ENCODE measurements at regions not wholly inside any gene's neighbourhood (a gene's known extent, or its start where the extent isn't known, plus 50 kb on each side); places are given as distances from the start of the nearest gene placed in this dataset.

DNA sequence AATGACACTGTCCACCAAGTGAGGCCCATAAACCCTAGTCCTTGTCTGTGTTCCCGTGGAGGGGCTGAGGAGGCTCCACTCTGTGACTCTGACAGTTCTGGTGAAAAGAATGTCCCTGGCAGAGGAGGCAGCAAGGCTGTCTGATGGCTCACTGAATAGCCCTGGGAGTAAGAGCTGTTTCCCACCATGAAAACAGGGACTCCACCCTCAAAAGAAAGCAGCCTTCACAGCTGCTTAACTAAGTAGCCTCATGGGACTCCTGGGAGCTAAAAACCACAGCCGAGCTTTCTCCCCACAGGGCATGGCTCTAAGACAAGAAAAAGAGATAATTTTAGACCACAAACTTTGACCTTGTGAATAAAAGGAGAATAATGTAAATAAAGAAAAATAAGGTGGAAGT lies 135.1 kb upstream of the FRY start:
- Histone ChIP-seq H3K36me3 (ENCODE audit: control insufficient read depth, insufficient read depth, low read length, severe bottlenecking) (no peaks in the 10 kb centered on the region), H3K4me3 (ENCODE audit: low read length) (peak overlapping the region; percentile 60), H3K9ac (ENCODE audit: low read length) (peak overlapping the region; percentile 64), H3K27me3 (replicated peaks; ENCODE audit: control insufficient read depth, insufficient read depth, low read length) (no peaks in the 10 kb centered on the region), H3K9me3 (ENCODE audit: control insufficient read depth, low read length) (no peaks in the 10 kb centered on the region), H3K4me1 (ENCODE audit: control insufficient read depth, insufficient read depth, low read length) (peaks cover 33% of the 10 kb centered on the region)
- DNase-seq (ENCODE audit: low read depth): peak; percentile 78

DNA sequence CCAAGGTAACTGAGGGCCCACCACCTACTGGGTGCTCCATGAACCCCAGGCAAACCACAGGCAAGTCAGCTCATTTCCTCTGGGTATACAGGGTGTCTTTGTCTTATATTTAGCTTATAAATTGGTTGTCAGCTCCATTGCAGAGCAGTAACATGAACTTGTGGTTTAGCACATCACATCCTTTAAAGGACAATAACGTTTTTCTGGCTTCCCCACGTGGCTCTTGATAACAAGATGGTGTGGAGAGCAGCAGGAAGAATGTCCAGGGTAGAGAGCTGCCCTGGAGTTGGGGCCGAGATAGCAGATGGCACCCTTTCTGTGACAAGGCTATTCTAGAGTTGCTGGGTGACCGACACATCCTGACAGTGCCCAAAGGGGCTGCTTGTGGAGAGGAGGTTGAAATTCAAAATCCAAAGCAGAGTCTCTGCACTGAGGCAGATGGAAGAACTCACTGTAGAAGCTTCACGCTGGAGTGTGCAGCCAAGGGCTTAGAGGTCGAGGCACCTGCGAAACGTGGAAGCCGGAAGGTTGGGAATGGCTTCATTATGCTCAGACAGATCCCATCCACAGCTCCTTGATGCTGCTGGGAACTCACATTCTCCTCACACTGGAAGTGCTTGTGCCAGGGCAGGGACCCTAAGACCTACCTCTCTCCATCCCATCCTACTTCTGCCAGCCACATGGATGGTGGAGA lies 133.0 kb upstream of the FRY start:
- Histone ChIP-seq H3K4me1 (ENCODE audit: control insufficient read depth, insufficient read depth, low read length) (peaks cover 27% of the 10 kb centered on the region), H3K36me3 (ENCODE audit: control insufficient read depth, insufficient read depth, low read length, severe bottlenecking) (no peaks in the 10 kb centered on the region), H3K27me3 (replicated peaks; ENCODE audit: control insufficient read depth, insufficient read depth, low read length) (no peaks in the 10 kb centered on the region), H3K4me3 (ENCODE audit: low read length) (no peak overlapping the region), H3K9ac (ENCODE audit: low read length) (no peak overlapping the region), H3K9me3 (ENCODE audit: control insufficient read depth, low read length) (no peaks in the 10 kb centered on the region)
- DNase-seq (ENCODE audit: low read depth): no peak

DNA sequence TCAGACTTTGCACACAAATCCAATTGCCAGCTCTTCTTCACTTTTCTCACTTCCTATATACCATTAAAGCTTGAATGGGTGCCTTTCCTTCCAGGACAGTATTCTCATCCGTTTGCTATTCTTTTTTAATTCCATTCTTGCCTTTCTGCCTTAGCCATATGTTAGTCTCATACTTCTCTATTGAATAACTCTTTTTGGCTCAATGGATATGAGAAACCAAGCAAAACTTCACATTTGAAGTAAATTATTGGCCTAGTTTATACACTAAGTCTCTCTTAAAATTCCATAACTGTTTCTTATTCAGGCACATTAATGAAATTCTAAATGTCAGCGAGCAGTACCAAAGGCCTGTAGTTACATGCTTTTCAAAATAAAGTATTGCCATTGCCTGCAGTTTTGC lies 129.6 kb upstream of the FRY start:
- Histone ChIP-seq H3K9ac (ENCODE audit: low read length) (no peak overlapping the region), H3K27me3 (replicated peaks; ENCODE audit: control insufficient read depth, insufficient read depth, low read length) (no peaks in the 10 kb centered on the region), H3K4me1 (ENCODE audit: control insufficient read depth, insufficient read depth, low read length) (peaks cover 7% of the 10 kb centered on the region), H3K9me3 (ENCODE audit: control insufficient read depth, low read length) (no peaks in the 10 kb centered on the region), H3K36me3 (ENCODE audit: control insufficient read depth, insufficient read depth, low read length, severe bottlenecking) (no peaks in the 10 kb centered on the region), H3K4me3 (ENCODE audit: low read length) (no peak overlapping the region)
- DNase-seq (ENCODE audit: low read depth): peak; percentile 38

DNA sequence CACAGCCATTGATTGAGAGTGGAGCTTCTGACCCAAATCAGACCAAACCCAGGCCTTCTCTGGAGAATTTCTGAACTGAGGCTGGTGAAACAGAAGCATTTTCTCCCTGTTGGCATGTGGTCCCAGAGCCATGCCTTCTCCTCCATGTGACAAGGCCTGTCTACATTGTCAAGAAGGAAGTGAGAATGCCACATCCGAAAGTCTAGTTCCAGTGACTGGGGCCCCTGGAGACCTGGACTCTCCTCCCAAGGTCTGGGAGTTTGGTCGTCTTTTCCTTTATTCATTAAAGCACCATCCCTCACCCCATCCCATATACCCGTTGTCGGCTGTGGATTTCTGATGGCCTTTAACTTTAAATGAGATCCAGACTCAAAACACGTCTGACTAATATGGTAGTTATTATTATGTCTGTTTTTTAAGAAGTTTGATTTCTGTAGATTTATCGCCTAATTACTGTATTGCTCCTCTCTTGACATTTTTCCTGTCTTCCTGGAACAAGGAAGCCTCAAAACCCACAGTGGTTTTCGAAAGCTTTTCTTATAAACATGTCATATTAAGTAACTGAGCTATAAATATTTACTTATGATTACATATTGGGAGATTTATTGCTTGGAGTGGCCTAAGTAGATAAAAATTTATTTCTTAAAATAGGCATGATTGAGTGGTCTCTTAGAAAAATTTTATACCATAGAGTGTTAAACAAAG lies 128.3 kb upstream of the FRY start:
- no peaks in the 10 kb centered on the region for H3K36me3 ChIP-seq (ENCODE audit: control insufficient read depth, insufficient read depth, low read length, severe bottlenecking)
- no peak overlapping the region for H3K9ac ChIP-seq (ENCODE audit: low read length)
- peaks cover 2% of the 10 kb centered on the region for H3K4me1 ChIP-seq (ENCODE audit: control insufficient read depth, insufficient read depth, low read length)
- H3K4me3 ChIP-seq (ENCODE audit: low read length): no peak overlapping the region
- no peaks in the 10 kb centered on the region for H3K27me3 ChIP-seq (replicated peaks; ENCODE audit: control insufficient read depth, insufficient read depth, low read length)
- no peak for DNase-seq (ENCODE audit: low read depth)
- H3K9me3 ChIP-seq (ENCODE audit: control insufficient read depth, low read length): no peaks in the 10 kb centered on the region

DNA sequence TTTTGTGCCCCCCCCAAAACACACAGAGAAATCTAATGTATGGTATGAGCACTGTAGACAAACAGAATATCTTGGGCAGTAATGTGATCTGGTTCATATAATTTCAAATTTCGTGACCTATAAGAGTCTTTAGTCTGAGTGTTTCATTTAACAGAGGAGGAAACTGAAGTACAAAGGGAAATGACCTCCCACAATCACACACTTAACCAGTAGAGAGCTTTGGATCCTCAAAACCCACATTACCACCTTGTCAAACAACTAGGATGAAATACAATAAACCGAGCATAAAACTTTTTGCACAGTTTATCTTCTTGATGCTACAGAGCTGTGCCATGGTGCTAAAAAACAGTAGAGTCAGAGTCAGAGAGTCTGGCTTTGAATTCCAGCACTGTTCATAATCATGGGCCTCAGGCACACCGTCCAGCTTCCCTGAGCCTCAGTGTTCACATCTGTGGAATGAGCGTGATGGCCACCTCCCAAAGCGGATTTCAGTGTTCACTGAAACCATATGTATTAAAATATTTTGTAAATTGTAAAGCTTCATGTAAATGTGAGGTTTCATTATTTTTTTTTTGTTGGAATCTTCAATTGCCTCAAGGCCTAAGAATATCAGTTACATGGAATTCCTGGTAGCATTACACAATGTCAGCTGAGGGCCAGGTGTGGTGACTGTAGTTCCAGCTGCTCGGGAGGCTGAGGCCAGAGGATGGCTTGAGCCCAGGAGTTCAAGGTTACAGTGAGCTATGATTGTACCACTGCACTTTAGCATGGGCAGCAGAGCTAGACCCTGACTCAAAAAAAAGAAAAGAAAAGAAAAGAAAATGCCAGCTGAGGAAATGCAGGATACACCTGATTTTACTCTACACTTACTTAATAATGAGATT lies 126.4 kb upstream of the FRY start:
- Histone ChIP-seq H3K4me3 (ENCODE audit: low read length) (no peak overlapping the region), H3K9ac (ENCODE audit: low read length) (no peak overlapping the region), H3K9me3 (ENCODE audit: control insufficient read depth, low read length) (no peaks in the 10 kb centered on the region), H3K4me1 (ENCODE audit: control insufficient read depth, insufficient read depth, low read length) (peaks cover 21% of the 10 kb centered on the region), H3K36me3 (ENCODE audit: control insufficient read depth, insufficient read depth, low read length, severe bottlenecking) (no peaks in the 10 kb centered on the region), H3K27me3 (replicated peaks; ENCODE audit: control insufficient read depth, insufficient read depth, low read length) (no peaks in the 10 kb centered on the region)
- DNase-seq (ENCODE audit: low read depth): no peak

DNA sequence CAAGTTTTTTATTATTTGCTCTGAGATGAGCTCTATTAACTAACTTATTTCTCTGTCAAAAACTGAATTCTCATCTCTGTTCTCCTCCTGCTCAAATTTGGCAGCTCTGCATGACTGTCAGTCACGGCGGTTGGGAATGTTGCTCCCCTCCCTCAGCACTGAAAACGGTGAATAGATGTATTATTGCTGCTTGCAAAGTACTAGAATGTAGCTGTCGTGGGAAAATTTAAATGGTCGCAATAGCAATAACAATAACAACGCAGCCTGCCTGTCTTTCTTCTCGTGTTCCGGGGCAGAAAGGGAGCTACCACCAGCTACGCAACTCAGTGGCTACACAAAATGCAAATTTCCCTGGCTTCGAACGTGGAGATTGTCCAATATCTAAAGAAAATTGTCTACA lies 125.6 kb upstream of the FRY start:
- no peak overlapping the region for H3K9ac ChIP-seq (ENCODE audit: low read length)
- H3K36me3 ChIP-seq (ENCODE audit: control insufficient read depth, insufficient read depth, low read length, severe bottlenecking): no peaks in the 10 kb centered on the region
- no peaks in the 10 kb centered on the region for H3K9me3 ChIP-seq (ENCODE audit: control insufficient read depth, low read length)
- no peaks in the 10 kb centered on the region for H3K27me3 ChIP-seq (replicated peaks; ENCODE audit: control insufficient read depth, insufficient read depth, low read length)
- no peak overlapping the region for H3K4me3 ChIP-seq (ENCODE audit: low read length)
- peaks cover 28% of the 10 kb centered on the region for H3K4me1 ChIP-seq (ENCODE audit: control insufficient read depth, insufficient read depth, low read length)
- DNase-seq (ENCODE audit: low read depth): no peak

DNA sequence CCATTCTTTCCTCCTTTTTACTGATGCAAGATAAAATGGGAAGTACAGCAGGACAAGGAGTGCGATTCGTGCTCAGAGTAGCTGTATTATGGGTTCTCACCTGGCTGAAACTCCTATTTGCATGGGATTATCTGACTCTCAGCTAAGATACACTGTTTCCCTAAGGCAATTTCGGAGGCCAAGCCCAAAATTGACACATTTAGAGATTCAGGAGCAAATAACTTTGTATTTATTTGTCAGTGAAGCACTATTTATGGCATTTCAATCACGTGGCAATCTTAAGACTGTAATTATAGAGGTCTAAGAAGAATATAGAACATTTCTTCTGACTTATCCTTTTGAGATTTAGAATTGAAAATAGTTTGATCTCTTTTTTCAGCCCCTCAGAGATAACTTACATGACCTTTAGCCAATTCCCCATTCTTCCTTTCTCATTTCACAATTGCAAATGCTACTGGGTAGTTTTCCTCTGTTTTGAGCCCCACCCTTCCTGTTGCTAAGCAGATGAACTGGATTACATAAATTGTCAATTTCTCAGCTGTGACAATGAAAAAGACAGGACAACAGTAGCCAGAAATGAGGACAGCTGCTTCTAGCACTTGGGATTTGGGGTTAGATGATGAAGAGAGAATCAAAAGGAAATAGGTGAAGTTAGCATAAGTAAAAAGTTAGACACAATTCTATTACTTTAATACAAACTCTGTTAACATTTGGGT lies 122.7 kb upstream of the FRY start:
- Histone ChIP-seq H3K27me3 (replicated peaks; ENCODE audit: control insufficient read depth, insufficient read depth, low read length) (no peaks in the 10 kb centered on the region), H3K36me3 (ENCODE audit: control insufficient read depth, insufficient read depth, low read length, severe bottlenecking) (no peaks in the 10 kb centered on the region), H3K9ac (ENCODE audit: low read length) (peak overlapping the region; percentile 62), H3K9me3 (ENCODE audit: control insufficient read depth, low read length) (no peaks in the 10 kb centered on the region), H3K4me1 (ENCODE audit: control insufficient read depth, insufficient read depth, low read length) (peaks cover 42% of the 10 kb centered on the region), H3K4me3 (ENCODE audit: low read length) (peak overlapping the region; percentile 58)
- peak; percentile 30 for DNase-seq (ENCODE audit: low read depth)

DNA sequence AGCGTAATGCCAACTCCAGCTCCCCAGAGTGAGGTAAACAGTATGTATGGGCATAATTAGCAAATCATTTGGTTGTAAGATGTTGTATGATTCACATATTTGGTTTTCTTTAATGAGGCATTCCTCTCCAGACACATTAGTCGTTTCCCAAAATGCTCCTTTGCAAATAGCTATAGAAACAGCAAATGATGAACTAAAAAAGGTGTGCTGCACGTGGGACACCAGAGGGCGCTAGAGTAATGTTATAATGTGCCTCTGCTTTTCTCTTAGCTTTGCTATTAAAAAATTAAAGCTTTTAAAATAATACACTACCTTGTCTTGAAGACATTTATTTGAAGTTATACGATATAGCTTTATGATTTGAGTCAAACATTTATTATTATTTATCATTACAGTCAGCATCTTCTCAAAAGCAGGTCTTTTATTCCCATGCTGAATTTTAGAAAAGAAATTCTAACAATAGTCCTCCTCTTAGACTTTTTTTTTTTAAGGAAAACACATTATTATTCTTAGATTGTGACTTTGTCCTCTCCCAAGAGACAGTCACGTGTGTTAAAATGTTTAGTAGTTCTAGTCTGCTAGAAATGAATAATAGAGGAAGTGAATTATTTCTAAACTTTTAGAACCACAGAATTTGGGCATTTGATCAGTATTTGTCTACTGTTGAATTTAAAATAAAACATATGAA lies 121.6 kb upstream of the FRY start:
- Histone ChIP-seq H3K27me3 (replicated peaks; ENCODE audit: control insufficient read depth, insufficient read depth, low read length) (no peaks in the 10 kb centered on the region), H3K36me3 (ENCODE audit: control insufficient read depth, insufficient read depth, low read length, severe bottlenecking) (no peaks in the 10 kb centered on the region), H3K4me3 (ENCODE audit: low read length) (no peak overlapping the region), H3K9ac (ENCODE audit: low read length) (peak overlapping the region; percentile 65), H3K4me1 (ENCODE audit: control insufficient read depth, insufficient read depth, low read length) (peaks cover 42% of the 10 kb centered on the region), H3K9me3 (ENCODE audit: control insufficient read depth, low read length) (no peaks in the 10 kb centered on the region)
- DNase-seq (ENCODE audit: low read depth): peak; percentile 91

DNA sequence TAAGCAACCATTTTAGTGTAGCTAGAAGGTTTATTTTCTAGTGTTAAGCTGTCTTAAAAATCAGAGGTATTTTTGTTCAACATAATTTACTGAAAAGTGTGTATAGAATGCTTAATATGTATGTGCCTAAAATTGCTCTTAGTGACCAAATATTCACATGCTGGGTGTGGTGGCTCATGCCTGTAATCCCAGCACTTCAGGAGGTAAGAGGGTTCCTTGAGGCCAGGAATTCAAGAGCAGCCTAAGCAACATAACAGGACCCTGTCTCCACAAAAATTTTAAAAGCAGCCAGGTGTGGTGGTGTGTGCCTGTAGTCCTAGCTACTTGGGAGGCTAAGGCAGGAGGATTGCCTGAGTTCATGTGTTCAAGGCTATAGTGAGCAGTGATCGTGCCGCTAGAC lies 120.9 kb upstream of the FRY start:
- no peaks in the 10 kb centered on the region for H3K9me3 ChIP-seq (ENCODE audit: control insufficient read depth, low read length)
- peaks cover 42% of the 10 kb centered on the region for H3K4me1 ChIP-seq (ENCODE audit: control insufficient read depth, insufficient read depth, low read length)
- no peak for DNase-seq (ENCODE audit: low read depth)
- H3K36me3 ChIP-seq (ENCODE audit: control insufficient read depth, insufficient read depth, low read length, severe bottlenecking): no peaks in the 10 kb centered on the region
- H3K4me3 ChIP-seq (ENCODE audit: low read length): no peak overlapping the region
- H3K27me3 ChIP-seq (replicated peaks; ENCODE audit: control insufficient read depth, insufficient read depth, low read length): no peaks in the 10 kb centered on the region
- peak overlapping the region; percentile 65 for H3K9ac ChIP-seq (ENCODE audit: low read length)

DNA sequence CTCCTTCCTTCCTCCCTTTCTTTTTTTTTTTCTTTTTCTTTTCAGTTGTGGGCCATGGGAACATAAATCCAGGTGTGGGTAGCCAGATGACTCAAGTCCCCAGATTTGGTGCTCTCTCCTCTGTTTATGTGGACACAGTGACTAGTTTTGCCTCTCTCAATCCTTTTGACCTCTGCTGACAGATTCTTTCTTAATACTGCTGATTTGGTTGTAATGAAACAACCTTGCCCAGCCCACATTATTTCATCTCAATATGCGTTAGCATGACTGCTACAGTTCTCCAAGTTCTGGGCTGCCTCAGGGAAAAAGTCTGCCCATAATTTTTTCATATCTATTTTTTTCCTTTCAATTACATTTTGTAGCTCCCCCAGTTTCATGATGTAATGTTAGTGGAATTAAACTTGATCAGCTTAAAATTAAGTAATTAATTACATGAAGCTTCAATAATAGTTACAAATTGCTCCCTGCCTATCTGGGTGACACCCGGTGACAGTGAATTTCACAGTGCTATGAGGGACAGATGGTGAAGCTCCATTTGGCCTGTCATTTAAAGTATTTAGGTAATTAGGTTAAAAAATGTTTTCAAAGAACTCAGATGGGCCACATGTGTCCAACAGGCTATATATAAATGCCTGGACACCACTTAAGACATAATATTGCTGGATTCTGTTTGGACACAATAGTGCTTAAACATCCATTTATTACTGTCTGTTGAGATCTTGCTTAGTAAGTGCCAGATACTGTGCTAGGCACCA lies 118.8 kb upstream of the FRY start:
- peak overlapping the region; percentile 21 for H3K9ac ChIP-seq (ENCODE audit: low read length)
- H3K36me3 ChIP-seq (ENCODE audit: control insufficient read depth, insufficient read depth, low read length, severe bottlenecking): no peaks in the 10 kb centered on the region
- no peaks in the 10 kb centered on the region for H3K9me3 ChIP-seq (ENCODE audit: control insufficient read depth, low read length)
- DNase-seq (ENCODE audit: low read depth): no peak
- H3K4me3 ChIP-seq (ENCODE audit: low read length): no peak overlapping the region
- H3K27me3 ChIP-seq (replicated peaks; ENCODE audit: control insufficient read depth, insufficient read depth, low read length): no peaks in the 10 kb centered on the region
- H3K4me1 ChIP-seq (ENCODE audit: control insufficient read depth, insufficient read depth, low read length): peaks cover 42% of the 10 kb centered on the region

Data from adipocyte (in vitro differentiated cells).